ENCODE measurements at regions not wholly inside any gene's neighbourhood (a gene's known extent, or its start where the extent isn't known, plus 50 kb on each side); places are given as distances from the start of the nearest gene placed in this dataset.
"Not testable (repeated sequence)": the region's sequence is repeated elsewhere in the genome, so short reads cannot be mapped to it uniquely, and the experiment has no call there.

DNA sequence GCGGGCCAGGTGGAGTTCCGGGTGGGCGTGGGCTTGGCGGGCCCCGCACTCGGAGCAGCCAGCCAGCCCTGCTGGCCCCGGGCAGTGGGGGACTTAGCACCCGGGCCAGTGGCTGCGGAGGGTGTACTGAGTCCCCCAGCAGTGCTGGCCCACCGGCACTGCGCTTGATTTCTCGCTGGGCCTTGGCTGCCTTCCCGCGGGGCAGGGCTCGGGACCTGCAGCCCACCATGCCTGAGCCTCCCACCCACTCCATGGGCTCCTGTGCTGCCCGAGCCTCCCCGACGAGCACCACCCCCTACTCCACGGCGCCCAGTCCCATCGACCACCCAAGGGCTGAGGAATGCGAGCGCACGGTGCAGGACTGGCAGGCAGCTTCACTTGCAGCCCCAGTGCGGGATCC lies 55.3 kb upstream of the ITGB1 start:
- TF ChIP-seq, protein P1, sequence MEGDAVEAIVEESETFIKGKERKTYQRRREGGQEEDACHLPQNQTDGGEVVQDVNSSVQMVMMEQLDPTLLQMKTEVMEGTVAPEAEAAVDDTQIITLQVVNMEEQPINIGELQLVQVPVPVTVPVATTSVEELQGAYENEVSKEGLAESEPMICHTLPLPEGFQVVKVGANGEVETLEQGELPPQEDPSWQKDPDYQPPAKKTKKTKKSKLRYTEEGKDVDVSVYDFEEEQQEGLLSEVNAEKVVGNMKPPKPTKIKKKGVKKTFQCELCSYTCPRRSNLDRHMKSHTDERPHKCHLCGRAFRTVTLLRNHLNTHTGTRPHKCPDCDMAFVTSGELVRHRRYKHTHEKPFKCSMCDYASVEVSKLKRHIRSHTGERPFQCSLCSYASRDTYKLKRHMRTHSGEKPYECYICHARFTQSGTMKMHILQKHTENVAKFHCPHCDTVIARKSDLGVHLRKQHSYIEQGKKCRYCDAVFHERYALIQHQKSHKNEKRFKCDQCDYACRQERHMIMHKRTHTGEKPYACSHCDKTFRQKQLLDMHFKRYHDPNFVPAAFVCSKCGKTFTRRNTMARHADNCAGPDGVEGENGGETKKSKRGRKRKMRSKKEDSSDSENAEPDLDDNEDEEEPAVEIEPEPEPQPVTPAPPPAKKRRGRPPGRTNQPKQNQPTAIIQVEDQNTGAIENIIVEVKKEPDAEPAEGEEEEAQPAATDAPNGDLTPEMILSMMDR (IDR thresholded peaks at IDR 0.05), result not testable (repeated sequence)
- not testable (repeated sequence) for TF ChIP-seq POLR2AphosphoS5 (IDR thresholded peaks at IDR 0.05)
